Stimulated activated CD4-positive, alpha-beta T cell treated with anti-CD3 and anti-CD28 coated beads, Interleukin-12 subunit alpha, Interleukin-12 subunit beta, amount 100 ng/mL, for 48 hours (primary cell): ENCODE measurements at regions not wholly inside any gene's neighbourhood (a gene's known extent, or its start where the extent isn't known, plus 50 kb on each side); places are given as distances from the start of the nearest gene placed in this dataset.

Experiments used
- DNase-seq, 3 donors: peaks; one replicate each; pipeline ENCODE4 v3.0.0-alpha.2; 2020; ENCODE audit warnings: low read depth in 2 of 3, low spot score in 1 of 3

GRCh38 chr7:22658031-22658430, 69.0 kb upstream of the IL6 start:
- no peak for DNase-seq

DNA sequence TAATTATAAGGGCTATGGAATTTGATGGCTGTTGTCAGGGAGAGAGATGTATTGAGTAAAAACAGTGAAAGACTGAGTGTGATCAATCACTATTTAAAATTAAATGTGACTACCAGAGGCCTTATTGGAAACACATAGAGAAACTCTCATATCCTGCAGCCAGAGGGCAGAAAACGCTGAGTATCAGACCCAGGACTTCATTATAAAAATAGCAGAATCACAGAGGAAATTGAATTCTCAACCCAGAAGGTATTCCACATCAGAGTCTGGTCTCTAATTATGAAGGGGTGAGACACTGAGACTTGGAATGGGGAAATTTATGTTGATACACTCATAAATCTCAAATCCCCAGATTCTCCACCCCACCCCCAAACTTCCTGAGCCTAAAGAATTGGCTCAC, 69.5 kb upstream of the IL6 start:
- no peak for DNase-seq

DNA sequence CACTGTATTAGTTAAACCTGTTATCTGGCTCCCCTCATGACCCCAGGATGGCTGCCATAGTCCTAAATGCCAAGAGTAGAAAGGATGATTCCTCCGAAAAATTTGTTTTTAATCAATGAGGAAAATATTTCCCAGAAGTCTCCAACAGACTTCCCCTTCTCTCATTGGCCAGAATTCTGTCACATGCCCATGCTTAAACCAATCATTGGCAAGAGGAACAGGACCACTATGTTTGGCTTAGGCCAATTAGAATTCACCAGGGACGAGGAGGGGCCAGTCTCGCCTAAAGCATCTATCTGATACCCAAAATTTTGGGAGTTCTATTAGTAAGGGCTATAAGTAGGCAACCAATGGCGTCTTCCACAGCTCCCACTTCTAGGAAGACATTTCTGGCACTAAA, 71.2 kb upstream of the IL6 start:
- no peak for DNase-seq

DNA sequence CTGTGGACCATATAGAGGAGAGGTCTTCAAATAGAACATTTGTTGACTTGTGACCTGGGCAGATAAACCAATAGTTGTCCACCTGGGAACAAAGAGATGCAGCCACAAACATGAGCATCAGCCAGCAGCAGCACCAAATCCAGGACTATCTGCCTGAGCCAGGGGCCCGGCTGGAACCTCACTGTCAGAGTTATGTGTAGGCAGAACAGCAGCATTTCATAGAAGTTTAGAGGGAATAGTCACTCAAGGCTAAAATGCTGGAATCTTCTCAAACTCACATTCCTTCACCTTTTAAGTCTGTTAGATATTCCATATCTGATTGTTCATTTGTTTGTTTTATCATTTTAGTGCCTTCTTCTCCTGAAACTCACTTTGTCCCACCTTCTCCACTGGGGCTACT, 72.2 kb upstream of the IL6 start:
- DNase-seq = no peak

DNA sequence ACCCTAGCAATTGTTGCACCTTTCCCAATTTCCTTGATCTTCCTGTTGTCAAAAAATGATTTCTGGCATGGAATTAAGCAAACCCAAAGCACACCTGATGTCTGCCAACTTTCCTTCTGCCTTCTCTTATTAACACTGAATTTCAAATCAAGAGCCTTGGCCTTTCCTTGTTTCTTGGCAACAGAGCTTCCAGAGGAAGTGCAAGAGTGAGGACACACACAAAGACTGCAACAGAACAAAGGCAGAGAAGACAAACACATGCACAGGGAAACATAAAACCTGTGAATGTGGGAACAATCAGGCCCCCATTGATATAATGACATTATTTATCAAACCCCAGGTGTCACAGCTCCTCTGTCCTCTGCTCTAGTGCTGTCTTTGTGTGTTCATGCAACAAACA, 73.0 kb upstream of the IL6 start:
- DNase-seq = no peak

DNA sequence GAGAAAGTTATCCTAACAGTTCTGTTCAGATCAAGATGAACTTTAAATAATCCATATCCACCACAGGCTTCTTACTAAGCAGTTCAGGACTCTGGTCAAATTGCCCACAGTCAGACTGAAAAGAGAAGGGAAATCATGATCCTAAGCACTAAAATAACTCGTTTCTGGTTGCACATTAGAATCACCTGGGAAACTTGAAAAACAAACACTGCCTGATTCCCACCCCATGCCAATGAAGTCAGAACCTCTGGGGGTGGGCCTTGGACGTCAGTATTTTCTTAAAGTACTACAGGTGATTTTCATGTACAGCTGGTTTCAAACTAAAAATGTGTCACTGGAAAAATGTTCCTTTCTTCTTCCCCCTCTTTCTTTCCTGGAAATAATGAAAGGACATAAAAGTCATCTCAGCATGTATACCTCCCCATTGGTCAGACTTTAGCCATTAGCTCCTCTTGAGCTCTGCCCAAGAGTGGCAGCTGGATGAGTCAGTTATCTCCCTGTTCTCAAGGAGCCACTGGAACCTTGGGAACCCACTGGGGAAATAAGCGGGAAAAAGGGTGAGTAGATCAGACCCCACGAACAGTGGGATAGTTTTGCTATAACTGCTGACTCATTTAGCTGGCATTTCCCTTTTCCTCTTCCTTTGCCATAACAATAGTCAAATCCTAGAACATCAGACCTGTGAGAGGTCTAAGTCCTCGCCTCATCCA, 75.3 kb upstream of the IL6 start:
- no peak for DNase-seq

GRCh38 chr7:22651036-22651435, 76.0 kb upstream of the IL6 start:
- no peak for DNase-seq

GRCh38 chr7:22649686-22650085, 77.3 kb upstream of the IL6 start:
- no peak for DNase-seq

DNA sequence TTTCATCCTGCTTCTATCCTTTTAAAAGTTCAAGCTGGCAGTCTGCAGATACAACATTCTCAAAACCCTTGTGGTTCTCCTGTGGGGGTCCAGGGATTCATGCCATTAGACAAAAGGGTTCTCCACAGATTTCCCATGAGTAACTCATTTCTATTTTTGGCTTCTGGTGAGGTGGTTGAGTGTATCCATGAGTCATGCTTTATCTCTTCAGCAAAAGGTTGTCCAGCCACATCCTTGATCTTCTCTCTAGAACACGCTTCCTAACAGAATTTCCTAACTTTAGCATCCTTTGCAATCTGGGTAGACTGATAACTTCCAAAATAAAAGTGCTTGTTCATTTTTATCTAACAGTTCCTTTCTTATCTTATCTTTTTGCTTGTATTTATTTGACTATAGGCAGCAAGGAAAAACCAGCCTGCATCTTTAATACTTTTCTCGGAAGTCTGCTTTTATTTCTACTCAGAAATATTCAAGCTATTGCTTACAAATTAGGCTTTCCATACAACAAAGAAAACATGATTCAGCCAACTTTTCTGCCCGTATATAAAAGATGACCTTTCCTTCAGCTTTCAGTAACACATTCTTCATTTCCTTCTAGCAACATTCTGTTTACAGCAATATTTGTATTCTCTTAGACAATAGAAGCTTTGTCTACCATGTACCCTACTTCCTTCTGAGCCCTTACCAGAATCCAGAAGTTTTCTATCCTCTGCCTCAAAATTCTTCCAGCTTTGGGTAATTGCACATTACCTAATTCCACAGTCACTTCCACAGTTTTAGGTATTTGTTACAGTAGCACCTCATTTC, 79.3 kb upstream of the IL6 start:
- no peak for DNase-seq

- no peak for DNase-seq
Observed at GRCh38 chr7:22645418-22646181, 81.4 kb upstream of the IL6 start.

DNA sequence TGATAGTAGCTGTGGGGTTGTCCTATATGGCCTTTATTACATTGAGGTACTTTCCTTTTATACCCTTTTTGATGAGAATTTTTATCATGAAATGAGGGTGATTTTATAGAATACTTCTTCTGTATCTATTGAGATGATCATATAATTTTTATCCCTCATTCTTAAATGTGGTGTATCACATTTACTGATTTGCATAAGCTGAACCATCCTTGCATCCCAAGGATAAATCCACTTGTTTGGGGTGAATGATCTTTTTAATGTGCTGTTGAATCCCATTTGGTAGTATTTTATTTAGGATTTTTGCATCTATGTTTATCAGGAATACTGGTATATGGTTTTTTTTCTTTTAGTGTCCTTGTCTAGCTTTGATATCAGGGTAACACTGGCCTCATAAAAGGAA, 84.5 kb upstream of the IL6 start:
- no peak for DNase-seq

DNA sequence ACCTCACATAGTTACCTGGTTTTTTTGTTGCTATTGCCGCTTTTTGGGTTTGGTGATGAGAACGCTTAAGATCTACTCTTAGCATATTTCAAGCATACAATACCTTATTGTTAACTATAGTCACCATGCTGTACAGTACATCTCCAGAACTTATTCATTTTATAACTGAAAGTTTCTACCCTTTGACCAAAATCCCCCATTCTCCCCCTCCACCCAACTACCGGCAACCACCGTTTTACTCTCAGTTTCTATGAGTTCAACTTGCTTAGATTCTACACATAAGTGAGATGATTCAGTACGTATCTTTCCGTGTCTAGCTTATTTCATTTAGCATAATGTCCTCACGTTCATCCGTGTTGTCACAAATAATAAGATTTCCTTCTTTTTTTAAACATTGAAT, 86.7 kb upstream of the IL6 start:
- DNase-seq = peak; percentile 30 to 47 (median 47)

- DNase-seq = no peak
Observed at GRCh38 chr7:22639396-22639795, 87.6 kb upstream of the IL6 start.

GRCh38 chr7:22635349-22635748, 91.7 kb upstream of the IL6 start:
- DNase-seq = no peak

GRCh38 chr7:22633954-22634474, 93.0 kb upstream of the IL6 start:
- DNase-seq = no peak

DNA sequence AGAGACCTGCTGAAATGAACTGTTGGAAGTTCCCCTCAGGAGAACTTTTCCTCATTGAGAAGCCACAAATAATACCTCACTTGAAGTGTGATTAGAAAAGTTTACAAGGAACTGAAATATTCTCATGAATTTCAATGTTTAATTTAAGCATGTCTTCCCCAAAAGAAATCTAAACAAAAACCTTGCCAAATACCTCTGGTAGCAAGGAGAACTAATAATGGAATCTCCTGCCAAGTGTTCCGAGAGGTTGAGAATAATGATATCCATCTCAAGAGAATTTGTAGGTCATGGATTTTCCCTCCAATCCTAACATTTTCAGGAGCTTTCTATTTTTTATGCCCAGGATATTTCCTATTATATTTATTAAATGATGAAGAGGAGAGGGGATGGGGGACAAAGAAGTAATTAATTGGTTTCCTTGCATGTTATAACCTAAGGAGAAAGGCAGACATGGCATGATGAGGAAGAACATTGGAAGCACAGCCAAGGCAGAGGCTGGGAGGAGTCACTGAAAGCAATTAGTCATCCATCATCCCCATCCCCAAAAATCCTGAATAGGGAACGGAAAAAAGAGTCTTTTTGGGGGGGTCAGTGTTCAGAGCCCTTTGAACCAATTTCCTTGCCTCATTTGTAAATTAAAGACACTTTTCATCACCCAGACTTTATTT, 93.6 kb upstream of the IL6 start:
- no peak for DNase-seq

DNA sequence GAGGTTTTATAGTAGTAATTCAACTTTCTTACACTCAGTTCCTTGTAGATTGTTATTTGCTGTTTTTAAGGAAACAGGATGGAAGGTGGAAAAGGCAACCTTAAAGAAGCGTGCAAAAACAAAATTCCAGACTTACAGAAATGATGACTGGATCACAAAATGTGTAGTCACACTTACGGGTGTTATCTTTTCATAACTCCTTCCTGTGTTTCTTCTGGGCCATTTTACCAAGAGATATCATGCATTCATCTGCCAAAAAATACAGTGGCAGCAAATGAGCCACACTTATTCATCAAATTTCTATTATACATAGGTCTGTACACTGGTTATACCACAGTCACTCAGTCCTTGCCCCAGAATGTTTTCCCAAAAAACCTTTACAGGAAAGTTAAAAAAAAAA, 94.3 kb upstream of the IL6 start:
- DNase-seq = no peak

- no peak for DNase-seq
Observed at GRCh38 chr7:22631730-22632129, 95.3 kb upstream of the IL6 start.

DNA sequence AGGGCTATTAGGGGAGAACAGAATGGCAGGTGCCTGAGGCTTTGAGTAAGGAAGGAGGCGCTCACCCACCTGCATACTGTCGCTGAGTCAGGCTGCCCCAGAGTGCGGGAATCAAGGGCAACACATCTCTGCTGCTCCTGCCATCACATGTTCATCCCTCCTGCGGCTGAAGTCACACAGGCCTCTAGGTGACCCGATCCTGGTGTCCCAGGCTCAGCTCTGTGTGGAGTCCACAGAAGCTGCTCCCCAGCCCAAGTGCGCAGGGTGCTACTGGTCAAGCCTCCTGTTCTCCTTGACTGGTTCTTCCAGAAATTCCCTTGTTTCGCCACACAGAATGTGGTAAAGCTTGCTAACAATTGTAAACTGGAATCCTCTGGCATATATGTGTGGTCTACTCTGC, 96.9 kb upstream of the IL6 start:
- DNase-seq = no peak

- DNase-seq = no peak
Observed at GRCh38 chr7:22629056-22629455, 97.9 kb upstream of the IL6 start.

GRCh38 chr7:22628112-22628511, 98.9 kb upstream of the IL6 start:
- no peak for DNase-seq
